IMR-90 (cell line): ENCODE measurements at regions not wholly inside any gene's neighbourhood (a gene's known extent, or its start where the extent isn't known, plus 50 kb on each side); places are given as distances from the start of the nearest gene placed in this dataset.

Experiments used
- ATAC-seq: fragments of 200-7000 bp; cut with Tn5 transposase; 2 replicates; pipeline ENCODE4 v1.9.1; 2020; ENCODE audit warnings: low read depth, mild to moderate bottlenecking, moderate library complexity
- BruUV-seq: library from RNA; stranded (reverse); fragments of 400-500 nt; replicated peaks from 2 replicates; lab custom pipeline; 2021; lab: Mats Ljungman, UMichigan
- CTCF ChIA-PET: fragments of 300-600 bp; formaldehyde crosslinking; extraction: SDS; loops from one replicate; lab custom pipeline; 2021; ENCODE audit warnings: antibody characterized with exemption; lab: Yijun Ruan, JAX
- POLR2A ChIA-PET: fragments of 300-600 bp; sonication (Branson Sonifier 250); formaldehyde crosslinking; loops from one replicate; lab custom pipeline; 2022; ENCODE audit warnings: antibody characterized with exemption; ENCODE audit not compliant: unreplicated experiment; lab: Charles Lee
- DNase-seq: peaks from one replicate; pipeline ENCODE4 v3.0.0; 2013
- H2AFZ ChIP-seq: replicated peaks from 2 replicates; pipeline ENCODE3; 2013; ENCODE audit warnings: low read length, mild to moderate bottlenecking; ENCODE audit not compliant: poor library complexity
- H2AK5ac ChIP-seq: 2 replicates; pipeline ENCODE4 v1.6.1; 2013; ENCODE audit warnings: low read depth, low read length, inconsistent platforms
- H2AK9ac ChIP-seq: replicated peaks from 2 replicates; pipeline ENCODE3; 2013; ENCODE audit warnings: mild to moderate bottlenecking, low read depth, low read length, moderate library complexity; ENCODE audit not compliant: poor library complexity
- H2BK120ac ChIP-seq: 2 replicates; pipeline ENCODE4 v1.6.1; 2013; ENCODE audit warnings: low read depth, low read length, inconsistent platforms
- H2BK15ac ChIP-seq: 3 replicates; pipeline ENCODE4 v1.6.1; 2013; ENCODE audit warnings: low read depth, low read length, inconsistent platforms
- H2BK20ac ChIP-seq: 2 replicates; pipeline ENCODE4 v1.6.1; 2013; ENCODE audit warnings: low read depth, mild to moderate bottlenecking, inconsistent platforms, low read length, moderate library complexity
- H2BK5ac ChIP-seq: 2 replicates; pipeline ENCODE4 v1.6.1; 2013; ENCODE audit warnings: mild to moderate bottlenecking, low read depth, low read length, inconsistent platforms; ENCODE audit not compliant: poor library complexity, severe bottlenecking
- H3K14ac ChIP-seq: replicated peaks from 2 replicates; pipeline ENCODE4 v1.6.1; 2013; ENCODE audit warnings: low read depth, low read length, inconsistent platforms
- H3K18ac ChIP-seq: 2 replicates; pipeline ENCODE4 v1.6.1; 2013; ENCODE audit warnings: low read depth, low read length, control low read depth
- H3K23ac ChIP-seq: 2 replicates; pipeline ENCODE4 v1.6.1; 2013; ENCODE audit warnings: low read depth, low read length, inconsistent platforms
- H3K27ac ChIP-seq: 2 replicates; pipeline ENCODE4 v1.5.1; 2013; ENCODE audit warnings: mild to moderate bottlenecking, control low read depth, low read length; ENCODE audit not compliant: insufficient read depth
- H3K27me3 ChIP-seq: 2 replicates; pipeline ENCODE4 v1.6.1; 2013; ENCODE audit warnings: low read length; ENCODE audit not compliant: control insufficient read depth, insufficient read depth
- H3K36me3 ChIP-seq: 2 replicates; pipeline ENCODE4 v1.6.1; 2013; ENCODE audit warnings: low read length, mixed read lengths; ENCODE audit not compliant: control insufficient read depth, insufficient read depth
- H3K4ac ChIP-seq: 2 replicates; pipeline ENCODE4 v1.6.1; 2013; ENCODE audit warnings: low read depth, low read length, inconsistent platforms
- H3K4me1 ChIP-seq: 2 replicates; pipeline ENCODE4 v1.6.1; 2013; ENCODE audit warnings: low read length, mixed read lengths; ENCODE audit not compliant: control insufficient read depth, insufficient read depth
- H3K4me2 ChIP-seq: 2 replicates; pipeline ENCODE4 v1.6.1; 2013; ENCODE audit warnings: low read depth, mild to moderate bottlenecking, control low read depth, low read length, moderate library complexity
- H3K4me3 ChIP-seq: 2 replicates; pipeline ENCODE4 v1.5.1; 2013; ENCODE audit warnings: low read depth, mild to moderate bottlenecking, control low read depth, low read length, moderate library complexity; ENCODE audit not compliant: insufficient read depth
- H3K56ac ChIP-seq: 2 replicates; pipeline ENCODE4 v1.6.1; 2013; ENCODE audit warnings: low read length, inconsistent platforms; ENCODE audit not compliant: insufficient read depth; ENCODE audit errors: extremely low read depth
- H3K79me1 ChIP-seq, 2 experiments: 2 replicates each; pipeline ENCODE4 v1.6.1; 2013; ENCODE audit warnings: low read length in 2 of 2, inconsistent platforms in 1 of 2, low read depth in 1 of 2
- H3K9ac ChIP-seq: 2 replicates; pipeline ENCODE4 v1.6.1; 2013; ENCODE audit warnings: low read depth, low read length, control low read depth
- H3K9me1 ChIP-seq: 2 replicates; pipeline ENCODE4 v1.6.1; 2013; ENCODE audit warnings: low read length, inconsistent platforms; ENCODE audit not compliant: insufficient read depth
- H3K9me3 ChIP-seq: 2 replicates; pipeline ENCODE4 v1.6.1; 2013; ENCODE audit warnings: low read length; ENCODE audit not compliant: control insufficient read depth, insufficient read depth
- H4K20me1 ChIP-seq: 2 replicates; pipeline ENCODE4 v1.6.1; 2013; ENCODE audit warnings: low read length, inconsistent platforms; ENCODE audit not compliant: insufficient read depth
- H4K5ac ChIP-seq: 2 replicates; pipeline ENCODE4 v1.6.1; 2013; ENCODE audit warnings: mild to moderate bottlenecking, low read depth, low read length, control low read depth
- H4K8ac ChIP-seq, 2 experiments: 2 replicates each; pipeline ENCODE4 v1.6.1; 2013; ENCODE audit warnings: low read depth in 2 of 2, low read length in 2 of 2, control low read depth in 1 of 2, inconsistent platforms in 1 of 2
- H4K91ac ChIP-seq: 2 replicates; pipeline ENCODE4 v1.6.1; 2013; ENCODE audit warnings: low read depth, low read length, inconsistent platforms; ENCODE audit not compliant: insufficient read depth
- CEBPB ChIP-seq: IDR thresholded peaks from 2 replicates; pipeline ENCODE4 v1.6.1; 2012; ENCODE audit warnings: low read depth, low read length, improper control_type of control experiment
- CHD1 ChIP-seq: IDR thresholded peaks from 2 replicates; pipeline ENCODE4 v1.6.1; 2012; ENCODE audit warnings: low read depth, low read length, improper control_type of control experiment
- NFE2L2 ChIP-seq: fragments of 150-350 bp; IDR thresholded peaks from 2 replicates; pipeline ENCODE4 v1.6.1; 2016; ENCODE audit warnings: low read depth, mild to moderate bottlenecking, low read length
- RAD21 ChIP-seq: IDR thresholded peaks from 2 replicates; pipeline ENCODE4 v1.6.1; 2012; ENCODE audit warnings: low read length, improper control_type of control experiment
- RFX5 ChIP-seq: IDR thresholded peaks from 2 replicates; pipeline ENCODE4 v1.8.0; 2012; ENCODE audit warnings: low read depth, mild to moderate bottlenecking, low read length, moderate library complexity
- WGBS, 2 experiments: methylation state at CpG; one replicate each; pipeline versions ENCODE4 v1.1.5 to v1.1.7; 2013; ENCODE audit warnings: missing lambda C conversion rate in 2 of 2; ENCODE audit not compliant: insufficient read length in 1 of 2; ENCODE audit errors: extremely low coverage in 2 of 2; 5-methylcytosine and 5-hydroxymethylcytosine counted together
- dilution Hi-C: fragments of 300-500 bp; cut with HindIII; formaldehyde crosslinking; loops from one replicate; pipeline ENCODE4 v1.14.3; 2018; ENCODE audit warnings: low sequenced_read_pairs; ENCODE audit not compliant: unreplicated experiment
- in situ Hi-C: fragments of 300-500 bp; cut with MboI; formaldehyde crosslinking; loops from 3 replicates; pipeline ENCODE4 v1.14.3; 2019; ENCODE audit warnings: low sequenced_read_pairs, inconsistent platforms, mixed read lengths
- intact Hi-C: fragments of 100-400 bp; cut with micrococcal nuclease; formaldehyde crosslinking; loops from 2 replicates; pipeline ENCODE4 v1.10.0; 2022

GRCh38 chr16:87000001-87000400 lies 317.2 kb downstream of the C16orf95 start:
- intact Hi-C loops = no loop called here
- Histone ChIP-seq H3K4me2 (no peak overlapping the region), H3K14ac (no peak overlapping the region), H3K4me1 (peaks cover 9% of the 10 kb centered on the region), H3K4me3 (no peak overlapping the region), H3K23ac (no peak overlapping the region), H2AFZ (no peak overlapping the region), H4K5ac (no peak overlapping the region), H3K18ac (no peak overlapping the region), H3K56ac (no peak overlapping the region), H2AK9ac (no peak overlapping the region), H3K9me3 (peaks cover 4% of the 10 kb centered on the region), H3K79me1 (no peaks in the 10 kb centered on the region), H3K4ac (no peak overlapping the region), H2BK15ac (no peak overlapping the region), H3K27ac (no peak overlapping the region), H4K8ac (no peak overlapping the region), H2BK5ac (no peak overlapping the region), H4K20me1 (no peaks in the 10 kb centered on the region), H3K9ac (no peak overlapping the region), H2BK20ac (no peak overlapping the region), H4K91ac (no peak overlapping the region), H2BK120ac (no peak overlapping the region), H2AK5ac (no peak overlapping the region), H3K27me3 (no peaks in the 10 kb centered on the region), H3K9me1 (peaks cover 20% of the 10 kb centered on the region), H3K36me3 (no peaks in the 10 kb centered on the region)
- BruUV-seq = no TSS peak
- in situ Hi-C loops = no loop called here
- TF ChIP-seq RAD21 (no peak), CEBPB (no peak), RFX5 (no peak), NFE2L2 (no peak), CHD1 (no peak)
- WGBS, 2 experiments = no CpG with 5 or more reads among the region's 2 CpGs
- dilution Hi-C loops = no loop called here
- ChIA-PET CTCF (no interaction called here), POLR2A (no interaction called here)
- DNase-seq (no peak), ATAC-seq (no peak)
